K562 (cell line): ENCODE measurements at regions not wholly inside any gene's neighbourhood (a gene's known extent, or its start where the extent isn't known, plus 50 kb on each side); places are given as distances from the start of the nearest gene placed in this dataset.
"Not testable (repeated sequence)": the region's sequence is repeated elsewhere in the genome, so short reads cannot be mapped to it uniquely, and the experiment has no call there.

Experiments used
- ATAC-seq: fragments of 200-7000 bp; cut with Tn5 transposase; 3 replicates; pipeline ENCODE4 v1.9.1; 2020; ENCODE audit warnings: moderate library complexity
- BruUV-seq: library from RNA; stranded (reverse); fragments of 400-500 nt; replicated peaks from 2 replicates; lab custom pipeline; 2021; lab: Mats Ljungman, UMichigan
- CTCF ChIA-PET: fragments of 300-600 bp; formaldehyde crosslinking; extraction: SDS; loops from one replicate; lab custom pipeline; 2021; ENCODE audit warnings: low intra/inter-chr PET ratio; lab: Yijun Ruan, JAX
- POLR2A ChIA-PET: fragments of 300-600, 350-650 bp; sonication (Branson Sonifier 250); formaldehyde crosslinking; extraction: SDS; loops from one replicate; lab custom pipeline; 2021; ENCODE audit warnings: antibody characterized with exemption, inconsistent platforms; lab: Yijun Ruan, JAX
- DNase-seq, 4 experiments: peaks; one replicate each; pipeline versions ENCODE4 v3.0.0 to v3.0.0-alpha.2; 2011 to 2018; ENCODE audit warnings: low spot score in 3 of 4, mixed read lengths in 3 of 4; ENCODE audit errors: extremely low read depth in 1 of 4
- FAIRE-seq: peaks from 2 replicates; lab custom pipeline; 2011; peaks lifted over from hg19 to GRCh38; lab: Jason Lieb, UNC
- H2AFZ ChIP-seq: 2 replicates; pipeline ENCODE4 v1.6.0; 2011; ENCODE audit warnings: low read depth, low read length, control low read depth, inconsistent platforms
- H3K27ac ChIP-seq: fragments of 200-600 bp; 3 replicates; pipeline ENCODE4 v1.8.0; 2011; ENCODE audit warnings: low read depth, mild to moderate bottlenecking, control low read depth, inconsistent platforms, low read length, moderate library complexity, mixed read lengths; ENCODE audit errors: extremely low read depth
- H3K27me3 ChIP-seq, 2 experiments: fragments of 300-600 bp in 1 of 2; 2 replicates in 1 of 2; 3 replicates in 1 of 2; pipeline versions ENCODE4 v1.6.0 to v1.8.0; 2011; ENCODE audit warnings: inconsistent platforms in 2 of 2, low read length in 2 of 2, mild to moderate bottlenecking in 1 of 2, mixed read lengths in 1 of 2, moderate library complexity in 1 of 2; ENCODE audit not compliant: control insufficient read depth in 2 of 2, insufficient read depth in 2 of 2
- H3K36me3 ChIP-seq: fragments of 300-600 bp; 3 replicates; pipeline ENCODE4 v1.8.0; 2011; ENCODE audit warnings: mild to moderate bottlenecking, low read length, inconsistent platforms; ENCODE audit not compliant: control insufficient read depth, insufficient read depth
- H3K4me1 ChIP-seq, 2 experiments: fragments of 200-600 bp in 1 of 2; replicated peaks in 1 of 2; 2 replicates in 1 of 2; 3 replicates in 1 of 2; pipeline versions ENCODE4 v1.5.1 to v1.8.0; 2011; ENCODE audit warnings: inconsistent platforms in 2 of 2, low read length in 2 of 2, mild to moderate bottlenecking in 1 of 2, mixed read lengths in 1 of 2, moderate library complexity in 1 of 2; ENCODE audit not compliant: control insufficient read depth in 2 of 2, insufficient read depth in 2 of 2
- H3K4me2 ChIP-seq: 2 replicates; pipeline ENCODE4 v1.6.1; 2011; ENCODE audit warnings: low read length, control low read depth, inconsistent platforms, mixed read lengths; ENCODE audit not compliant: insufficient read depth
- H3K4me3 ChIP-seq: fragments of 200-600 bp; sonication (generic), shearing (Covaris generic); 2 replicates; pipeline ENCODE4 v1.5.1; 2016; ENCODE audit warnings: control low read depth, inconsistent platforms
- H3K79me2 ChIP-seq: fragments of 200-600 bp; 3 replicates; pipeline ENCODE4 v1.8.0; 2011; ENCODE audit warnings: low read length, inconsistent platforms; ENCODE audit not compliant: control insufficient read depth, insufficient read depth
- H3K9ac ChIP-seq, 2 experiments: 2 replicates each; pipeline versions ENCODE4 v1.6.0 to v1.6.1; 2011; ENCODE audit warnings: low read depth in 2 of 2, low read length in 2 of 2, control low read depth in 1 of 2, inconsistent platforms in 1 of 2, mild to moderate bottlenecking in 1 of 2, mixed read lengths in 1 of 2; ENCODE audit not compliant: insufficient read depth in 1 of 2
- H3K9me1 ChIP-seq: one replicate; pipeline ENCODE4 v1.6.0; 2011; ENCODE audit warnings: inconsistent platforms, mild to moderate bottlenecking, low read length, moderate library complexity; ENCODE audit not compliant: control insufficient read depth, insufficient read depth
- H3K9me3 ChIP-seq: replicated peaks from 2 replicates; pipeline ENCODE4 v1.5.1; 2011; ENCODE audit warnings: low read depth, low read length, inconsistent platforms; ENCODE audit not compliant: control insufficient read depth, insufficient read depth
- H4K20me1 ChIP-seq: replicated peaks from 2 replicates; pipeline ENCODE4 v1.6.1; 2011; ENCODE audit warnings: low read length, inconsistent platforms, mixed read lengths; ENCODE audit not compliant: control insufficient read depth, insufficient read depth
- BCOR ChIP-seq: fragments of 450-650 bp; IDR thresholded peaks from 2 replicates; pipeline ENCODE4 v1.6.1; 2016
- CC2D1A ChIP-seq: fragments of 450-650 bp; IDR thresholded peaks from 2 replicates; pipeline ENCODE4 v1.6.1; 2017; ENCODE audit warnings: mild to moderate bottlenecking
- KDM1A ChIP-seq, 2 experiments: fragments of 450-650 bp; IDR thresholded peaks; 2 replicates each; pipeline ENCODE4 v1.6.1; 2016; ENCODE audit warnings: mild to moderate bottlenecking in 2 of 2
- RBM25 ChIP-seq: fragments of 200-400 bp; formaldehyde crosslinking; IDR thresholded peaks from 2 replicates; pipeline ENCODE4 v1.6.1; 2018; ENCODE audit warnings: low read length, low read depth, moderate library complexity; ENCODE audit not compliant: severe bottlenecking
- ZNF146 ChIP-seq: IDR thresholded peaks from one replicate; pipeline ENCODE4 v1.6.1; 2018; ENCODE audit warnings: missing compliant biosample characterization; ENCODE audit not compliant: unreplicated experiment
- in situ Hi-C: fragments of 300-500 bp; cut with MboI; formaldehyde crosslinking; loops from 4 replicates; pipeline ENCODE4 v1.15.0; 2018; ENCODE audit warnings: inconsistent platforms, mixed read lengths
- intact Hi-C: fragments of 100-400 bp; cut with micrococcal nuclease; formaldehyde crosslinking; loops from 2 replicates; pipeline ENCODE4 v1.14.2; 2022
- TF ChIP-seq, protein P1 (sequence below): fragments of 450-650 bp; IDR thresholded peaks from 2 replicates; pipeline ENCODE4 v1.6.1; 2016; ENCODE audit warnings: mild to moderate bottlenecking
- TF ChIP-seq, protein P2 (sequence below): fragments of 450-650 bp; IDR thresholded peaks from 2 replicates; pipeline ENCODE4 v1.6.1; 2017; ENCODE audit warnings: antibody characterized with exemption, mild to moderate bottlenecking

DNA sequence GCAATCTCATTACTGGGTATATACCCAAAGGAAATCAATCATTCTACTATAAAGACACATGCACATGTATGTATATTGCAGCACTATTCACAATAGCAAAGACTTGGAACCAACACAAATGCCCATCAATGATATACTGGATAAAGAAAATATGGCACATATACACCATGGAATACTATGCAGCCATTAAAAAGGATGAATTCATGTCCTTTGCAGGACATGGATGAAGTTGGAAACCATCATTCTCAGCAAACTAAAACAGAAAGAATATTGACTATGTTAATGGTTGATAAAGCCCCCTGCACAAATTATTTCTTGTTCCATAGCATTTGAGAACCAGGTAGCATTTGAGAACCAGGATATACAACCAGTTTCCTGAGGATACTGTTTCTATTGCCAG, 327.2 kb upstream of the SLC39A10 start:
- H3K27me3 ChIP-seq, BruUV-seq, CTCF ChIA-PET, H2AFZ ChIP-seq, H3K9me1 ChIP-seq, H3K79me2 ChIP-seq, FAIRE-seq, H3K9me3 ChIP-seq, ATAC-seq, H3K4me3 ChIP-seq, H3K4me2 ChIP-seq, POLR2A ChIA-PET, DNase-seq, H3K36me3 ChIP-seq, H4K20me1 ChIP-seq: not testable (repeated sequence)
- in situ Hi-C loops (loop anchor here (10.0 kb wide), 1 partner anchor 325 kb away; the partner anchor contains the start of gene SLC39A10), intact Hi-C loops (loop anchor here (10.0 kb wide), 1 partner anchor 75 kb away; no protein-coding TSS in a partner anchor)
- TF ChIP-seq CC2D1A (0 out of 2 replicates have a peak, but pooled peaks have one; percentile 12), KDM1A (IDR thresholded peaks at IDR 0.05) (peak in 1 of 2 experiments; percentile 34; a peak in 1 of 4 replicates), BCOR (peak; percentile 70; the same call in 1 of the 2 replicates), ZNF146 (peak; percentile 91), RBM25 (peak; percentile 27)
- TF ChIP-seq, protein P1, sequence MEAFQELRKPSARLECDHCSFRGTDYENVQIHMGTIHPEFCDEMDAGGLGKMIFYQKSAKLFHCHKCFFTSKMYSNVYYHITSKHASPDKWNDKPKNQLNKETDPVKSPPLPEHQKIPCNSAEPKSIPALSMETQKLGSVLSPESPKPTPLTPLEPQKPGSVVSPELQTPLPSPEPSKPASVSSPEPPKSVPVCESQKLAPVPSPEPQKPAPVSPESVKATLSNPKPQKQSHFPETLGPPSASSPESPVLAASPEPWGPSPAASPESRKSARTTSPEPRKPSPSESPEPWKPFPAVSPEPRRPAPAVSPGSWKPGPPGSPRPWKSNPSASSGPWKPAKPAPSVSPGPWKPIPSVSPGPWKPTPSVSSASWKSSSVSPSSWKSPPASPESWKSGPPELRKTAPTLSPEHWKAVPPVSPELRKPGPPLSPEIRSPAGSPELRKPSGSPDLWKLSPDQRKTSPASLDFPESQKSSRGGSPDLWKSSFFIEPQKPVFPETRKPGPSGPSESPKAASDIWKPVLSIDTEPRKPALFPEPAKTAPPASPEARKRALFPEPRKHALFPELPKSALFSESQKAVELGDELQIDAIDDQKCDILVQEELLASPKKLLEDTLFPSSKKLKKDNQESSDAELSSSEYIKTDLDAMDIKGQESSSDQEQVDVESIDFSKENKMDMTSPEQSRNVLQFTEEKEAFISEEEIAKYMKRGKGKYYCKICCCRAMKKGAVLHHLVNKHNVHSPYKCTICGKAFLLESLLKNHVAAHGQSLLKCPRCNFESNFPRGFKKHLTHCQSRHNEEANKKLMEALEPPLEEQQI = peak; percentile 32; the same call in 1 of the 2 replicates
- TF ChIP-seq, protein P2, sequence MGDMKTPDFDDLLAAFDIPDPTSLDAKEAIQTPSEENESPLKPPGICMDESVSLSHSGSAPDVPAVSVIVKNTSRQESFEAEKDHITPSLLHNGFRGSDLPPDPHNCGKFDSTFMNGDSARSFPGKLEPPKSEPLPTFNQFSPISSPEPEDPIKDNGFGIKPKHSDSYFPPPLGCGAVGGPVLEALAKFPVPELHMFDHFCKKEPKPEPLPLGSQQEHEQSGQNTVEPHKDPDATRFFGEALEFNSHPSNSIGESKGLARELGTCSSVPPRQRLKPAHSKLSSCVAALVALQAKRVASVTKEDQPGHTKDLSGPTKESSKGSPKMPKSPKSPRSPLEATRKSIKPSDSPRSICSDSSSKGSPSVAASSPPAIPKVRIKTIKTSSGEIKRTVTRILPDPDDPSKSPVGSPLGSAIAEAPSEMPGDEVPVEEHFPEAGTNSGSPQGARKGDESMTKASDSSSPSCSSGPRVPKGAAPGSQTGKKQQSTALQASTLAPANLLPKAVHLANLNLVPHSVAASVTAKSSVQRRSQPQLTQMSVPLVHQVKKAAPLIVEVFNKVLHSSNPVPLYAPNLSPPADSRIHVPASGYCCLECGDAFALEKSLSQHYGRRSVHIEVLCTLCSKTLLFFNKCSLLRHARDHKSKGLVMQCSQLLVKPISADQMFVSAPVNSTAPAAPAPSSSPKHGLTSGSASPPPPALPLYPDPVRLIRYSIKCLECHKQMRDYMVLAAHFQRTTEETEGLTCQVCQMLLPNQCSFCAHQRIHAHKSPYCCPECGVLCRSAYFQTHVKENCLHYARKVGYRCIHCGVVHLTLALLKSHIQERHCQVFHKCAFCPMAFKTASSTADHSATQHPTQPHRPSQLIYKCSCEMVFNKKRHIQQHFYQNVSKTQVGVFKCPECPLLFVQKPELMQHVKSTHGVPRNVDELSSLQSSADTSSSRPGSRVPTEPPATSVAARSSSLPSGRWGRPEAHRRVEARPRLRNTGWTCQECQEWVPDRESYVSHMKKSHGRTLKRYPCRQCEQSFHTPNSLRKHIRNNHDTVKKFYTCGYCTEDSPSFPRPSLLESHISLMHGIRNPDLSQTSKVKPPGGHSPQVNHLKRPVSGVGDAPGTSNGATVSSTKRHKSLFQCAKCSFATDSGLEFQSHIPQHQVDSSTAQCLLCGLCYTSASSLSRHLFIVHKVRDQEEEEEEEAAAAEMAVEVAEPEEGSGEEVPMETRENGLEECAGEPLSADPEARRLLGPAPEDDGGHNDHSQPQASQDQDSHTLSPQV = 0 out of 2 replicates have a peak, but pooled peaks have one; percentile 0
- Histone ChIP-seq H3K9ac (peak overlapping the region in 1 of 2 experiments; percentile 47; a peak in 1 of 4 replicates), H3K27ac (peak overlapping the region; percentile 72), H3K4me1 (peaks cover 0 to 18% of the 10 kb centered on the region in 2 experiments; a peak in 3 of 5 replicates)
